Islet of Langerhans (tissue), 1 donor: ENCODE measurements at regions not wholly inside any gene's neighbourhood (a gene's known extent, or its start where the extent isn't known, plus 50 kb on each side); places are given as distances from the start of the nearest gene placed in this dataset.
"Not testable (repeated sequence)": the region's sequence is repeated elsewhere in the genome, so short reads cannot be mapped to it uniquely, and the experiment has no call there.

Source experiments
- FAIRE-seq: peaks from one replicate; lab custom pipeline; 2011; peaks lifted over from hg19 to GRCh38; lab: Jason Lieb, UNC

DNA sequence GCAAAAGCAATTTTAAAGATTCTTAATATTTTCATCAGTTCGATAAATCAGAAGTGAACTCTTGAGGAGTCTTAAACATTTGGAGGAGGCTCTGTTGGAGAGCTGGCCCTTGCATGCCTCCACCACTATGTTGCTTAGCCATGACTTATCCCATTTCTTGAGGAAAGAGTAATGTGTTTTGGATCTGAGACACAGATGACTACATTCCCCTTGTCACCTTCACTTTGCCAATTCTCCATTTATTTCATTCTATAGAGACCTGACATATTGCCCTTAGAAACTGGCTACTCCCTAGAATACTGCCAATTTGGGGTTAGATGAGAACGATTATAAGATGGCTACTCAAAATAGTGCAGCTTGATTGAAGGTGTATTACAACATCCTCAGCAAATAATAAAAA, 157.4 kb upstream of the TMEM260 start:
- no peak for FAIRE-seq

DNA sequence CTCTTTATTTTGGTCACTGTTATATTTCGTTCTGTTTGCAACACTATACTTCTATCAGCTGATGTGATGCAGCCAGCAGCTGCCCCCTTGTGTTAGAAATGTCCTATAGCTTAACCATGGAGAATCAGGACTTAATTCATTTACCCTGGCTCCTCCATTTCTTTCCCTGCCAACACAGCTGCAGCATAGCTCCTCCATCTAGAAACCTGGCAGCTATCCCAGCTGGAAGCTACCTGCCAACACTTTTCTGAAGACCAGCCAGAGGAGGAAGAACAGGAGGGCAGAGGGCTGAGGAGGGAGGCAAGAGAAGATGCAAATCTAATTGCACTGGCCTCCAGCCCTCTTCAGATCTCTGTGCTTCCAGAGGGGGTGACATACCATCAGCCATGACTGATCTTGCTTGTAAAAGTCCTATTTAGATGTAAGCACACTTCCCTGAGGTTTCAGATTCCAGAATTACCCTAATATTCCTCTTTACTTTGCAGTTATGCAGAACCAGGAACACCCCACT, 156.8 kb upstream of the TMEM260 start:
- FAIRE-seq = peak; percentile 94

DNA sequence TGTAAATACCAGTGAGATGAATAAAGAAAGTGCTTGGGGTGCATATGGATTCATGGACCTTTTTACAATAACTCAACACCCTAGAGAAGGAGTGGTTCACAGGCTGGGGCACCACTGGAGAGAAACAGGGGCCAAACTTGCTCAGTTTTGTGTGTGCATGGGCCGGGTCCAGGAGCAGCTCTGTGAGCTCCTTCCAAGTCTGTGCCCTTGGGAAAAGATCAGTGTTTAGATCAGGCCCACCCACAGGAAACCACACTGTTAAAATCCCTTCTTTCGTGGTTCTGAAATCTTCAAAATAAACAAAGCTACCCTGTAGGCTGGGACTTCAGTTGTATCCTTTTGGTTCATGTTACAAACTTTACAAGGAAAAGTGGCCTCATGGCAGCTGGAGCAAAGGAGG, 156.1 kb upstream of the TMEM260 start:
- no peak for FAIRE-seq

DNA sequence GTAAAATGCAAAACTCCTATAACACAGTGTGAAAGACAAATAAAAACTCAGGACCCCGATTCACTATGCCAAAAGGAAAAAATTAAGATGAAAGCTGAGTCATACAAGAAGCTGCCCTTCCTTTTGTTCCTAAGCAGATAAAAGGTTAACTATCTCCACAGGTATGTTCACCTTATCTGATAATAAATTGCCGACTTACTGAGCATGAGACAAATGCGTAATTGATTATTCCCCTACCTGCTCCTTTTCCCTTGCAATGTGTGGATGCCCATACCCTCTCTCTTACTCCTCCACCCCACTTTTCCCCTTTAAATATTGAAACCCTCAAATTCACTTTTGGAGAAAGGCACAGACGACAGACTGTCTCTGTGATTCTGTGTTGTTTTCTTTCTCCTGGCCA, 148.6 kb upstream of the TMEM260 start:
- FAIRE-seq = no peak

DNA sequence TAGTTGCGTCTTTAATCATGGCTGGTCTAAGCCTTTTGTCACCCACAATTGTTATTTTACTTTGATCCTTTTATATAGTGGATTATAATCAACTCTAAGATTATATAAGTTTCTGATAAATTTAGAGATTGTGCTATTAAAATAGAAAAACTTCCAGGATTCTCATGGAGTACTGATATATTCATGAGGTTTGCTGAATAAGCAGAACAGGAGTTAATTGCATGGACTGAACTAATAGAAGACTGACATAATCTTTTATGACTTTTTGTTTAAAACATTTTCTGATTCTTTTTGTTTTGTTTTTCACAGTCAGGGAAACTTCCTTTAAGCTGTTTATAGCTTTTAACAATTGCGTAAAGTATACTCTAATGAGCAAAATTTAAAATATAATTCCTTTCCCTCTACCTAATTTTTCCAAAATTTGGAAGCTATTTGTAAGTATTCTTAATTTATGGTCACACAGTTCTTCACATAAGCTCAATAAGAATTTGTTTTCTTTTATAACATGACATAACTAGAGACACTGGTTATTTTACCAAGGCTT, 129.9 kb upstream of the TMEM260 start:
- no peak for FAIRE-seq

DNA sequence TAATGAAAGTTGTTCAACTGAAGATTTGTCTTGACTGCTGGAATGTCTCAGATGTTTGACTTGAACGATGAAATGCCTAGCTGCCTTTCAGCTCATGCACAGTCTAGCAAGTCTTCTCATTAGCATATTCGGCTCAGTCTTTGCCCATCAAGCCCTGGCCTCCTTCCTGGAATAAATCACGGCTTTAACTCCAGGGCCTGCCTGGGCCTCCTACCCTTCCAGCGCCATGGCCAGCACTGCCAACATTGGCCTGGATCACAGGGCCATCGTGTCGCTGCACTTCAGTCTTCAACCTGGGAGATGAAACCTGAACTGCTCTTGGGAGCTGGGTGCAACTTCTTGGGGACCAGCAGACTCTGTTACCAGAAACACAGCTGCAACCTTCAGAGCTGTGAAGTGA, 126.7 kb upstream of the TMEM260 start:
- no peak for FAIRE-seq

DNA sequence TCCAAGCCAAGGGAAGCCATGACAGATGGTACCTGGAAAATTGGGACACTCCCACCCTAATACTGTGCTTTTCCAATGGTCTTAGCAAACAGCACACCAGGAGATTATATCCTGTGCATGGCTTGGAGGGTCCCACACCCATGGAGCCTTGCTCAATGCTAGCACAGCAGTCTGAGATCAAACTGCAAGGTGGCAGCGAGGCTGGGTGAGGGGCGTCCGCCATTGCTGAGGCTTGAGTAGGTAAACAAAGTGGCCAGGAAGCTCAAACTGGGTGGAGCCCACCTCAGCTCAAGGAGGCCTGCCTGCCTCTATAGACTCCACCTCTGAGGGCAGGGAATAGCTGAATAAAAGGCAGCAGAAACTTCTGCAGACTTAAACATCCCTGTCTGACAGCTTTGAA, 124.9 kb upstream of the TMEM260 start:
- FAIRE-seq = not testable (repeated sequence)

DNA sequence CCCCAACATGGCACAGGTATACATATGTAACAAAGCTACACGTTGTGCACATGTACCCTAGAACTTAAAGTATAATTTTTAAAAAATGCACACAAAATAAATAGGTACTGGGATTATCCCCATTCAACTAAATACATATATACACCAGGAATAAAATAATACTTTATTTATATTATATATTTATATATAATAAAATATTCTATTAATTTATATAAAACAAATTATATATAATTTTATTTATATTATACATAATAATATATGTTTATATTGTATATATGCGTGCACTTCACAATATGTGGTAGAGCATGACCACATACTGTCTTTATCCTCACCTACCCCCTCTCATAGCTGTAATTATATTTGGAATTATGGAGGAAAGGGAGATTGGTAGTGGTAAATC, 119.1 kb upstream of the TMEM260 start:
- FAIRE-seq = no peak

DNA sequence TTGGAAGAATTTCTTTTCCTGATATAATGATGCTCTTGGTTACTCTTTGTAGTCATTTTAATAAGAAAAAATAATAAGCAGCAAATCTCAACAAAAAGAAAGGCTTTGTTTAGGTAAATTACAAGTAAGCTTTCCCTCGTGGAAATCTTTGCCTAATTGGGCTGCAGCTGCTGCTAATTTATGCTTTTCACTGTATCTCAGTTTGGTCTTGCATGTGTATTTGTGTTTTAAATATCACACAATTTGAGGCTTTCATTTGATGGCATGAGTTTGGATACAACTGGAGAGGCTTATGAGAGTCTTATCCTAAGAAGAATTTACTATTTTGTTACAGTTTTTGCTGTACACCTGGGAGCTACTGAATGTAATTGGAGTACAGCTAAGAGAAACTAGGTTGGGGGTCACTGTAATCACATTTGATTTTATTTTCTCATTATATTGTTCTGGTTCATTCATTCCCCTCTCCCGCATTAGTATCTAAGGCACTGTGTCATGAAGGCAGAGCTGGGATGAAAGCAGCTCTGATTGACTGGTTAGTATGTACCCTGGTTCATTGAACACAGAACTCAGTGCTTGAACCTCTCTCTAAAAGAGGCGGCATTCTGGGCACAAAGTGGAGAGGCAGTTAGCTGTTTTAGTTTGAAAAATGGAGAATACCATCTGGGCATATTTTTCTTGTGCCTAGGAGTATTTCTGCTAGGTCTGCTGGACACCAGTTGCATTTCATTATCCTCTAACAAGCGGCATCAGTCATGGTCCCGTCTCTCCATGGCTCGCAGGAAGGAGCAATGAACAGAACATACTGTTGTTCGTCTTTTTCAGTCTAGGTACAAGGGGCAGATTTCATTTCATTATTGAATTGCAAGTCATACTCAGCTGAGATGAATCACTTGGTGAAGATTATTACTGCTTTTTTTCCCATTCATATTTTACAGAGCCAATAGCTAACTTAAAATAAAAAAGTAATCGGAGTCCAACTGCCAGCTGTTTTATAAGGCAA, 118.0 kb upstream of the TMEM260 start:
- FAIRE-seq = no peak

DNA sequence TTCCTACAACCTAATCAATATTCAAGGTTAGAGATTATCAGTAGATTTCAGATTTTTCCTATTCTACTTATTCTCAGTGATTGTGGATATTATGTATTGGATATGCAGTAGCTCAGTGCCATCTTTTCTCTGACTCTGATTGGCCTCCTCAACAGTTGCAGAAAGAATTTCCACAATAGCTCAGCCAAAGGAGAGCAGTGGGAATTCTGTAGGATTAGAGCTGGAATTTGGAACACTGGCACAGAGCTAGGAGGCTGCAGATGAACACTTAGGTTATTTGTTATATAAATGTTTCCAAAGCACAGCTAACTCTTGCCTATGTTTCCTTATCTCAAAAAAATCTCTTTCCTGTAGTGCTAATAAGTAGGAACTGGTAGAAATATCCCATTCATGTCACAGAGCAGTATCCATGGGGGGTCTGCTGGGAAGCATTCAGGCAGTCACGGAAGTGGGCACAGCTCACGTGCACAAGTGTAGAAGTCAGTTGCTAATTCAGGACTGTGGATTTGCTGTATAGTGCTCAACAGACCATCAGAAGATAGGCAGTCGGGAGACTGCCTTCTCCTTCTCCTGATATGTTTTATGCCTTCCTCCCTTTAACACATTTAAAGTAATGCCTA, 116.2 kb upstream of the TMEM260 start:
- FAIRE-seq = no peak

DNA sequence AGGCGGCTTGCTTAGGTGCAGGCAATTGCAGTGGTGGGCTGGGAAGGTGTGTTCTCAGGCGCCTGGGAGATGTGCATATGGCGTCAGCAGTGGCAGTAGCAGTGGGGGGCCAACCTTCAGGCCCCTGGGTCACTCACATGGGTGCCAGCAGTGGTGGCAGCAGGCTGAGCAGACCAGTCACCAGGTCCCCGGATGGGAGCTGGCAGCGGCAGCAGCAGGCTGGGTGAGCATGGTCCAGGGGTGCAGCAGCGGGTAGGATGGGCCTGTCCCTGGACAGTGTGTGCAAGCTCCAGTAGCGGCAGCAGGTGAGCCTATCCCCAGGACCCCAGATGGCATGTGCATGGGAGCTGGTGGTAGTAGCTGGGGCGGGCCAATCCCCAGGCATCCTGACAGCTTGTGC, 108.5 kb upstream of the TMEM260 start:
- no peak for FAIRE-seq

DNA sequence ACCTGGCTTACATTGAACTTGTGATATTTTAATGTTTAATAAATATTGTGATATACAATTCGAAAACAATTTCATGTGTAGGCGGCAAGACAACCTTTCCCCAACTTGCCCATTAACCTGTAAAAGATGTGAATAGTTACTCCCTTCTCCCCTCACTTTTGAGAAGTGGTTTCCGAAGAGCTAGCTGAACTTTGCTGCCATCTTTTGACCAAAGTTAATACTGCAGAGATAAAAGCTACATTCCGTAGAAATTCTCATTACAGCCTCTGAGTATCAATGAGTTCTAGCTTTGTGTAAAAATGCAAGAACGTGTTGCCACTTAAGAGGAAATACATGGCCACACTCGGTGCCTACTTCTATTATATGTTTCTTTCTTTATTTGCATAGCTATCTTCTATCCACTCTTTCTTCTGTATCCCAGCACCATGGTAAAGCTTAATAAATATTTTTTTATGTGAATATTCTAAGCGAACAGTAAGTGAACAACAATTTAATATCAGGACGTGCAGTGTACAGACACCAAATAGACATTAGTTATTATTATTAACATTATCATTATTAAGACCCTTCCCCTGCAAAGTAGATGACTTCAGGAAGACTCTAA, 105.1 kb upstream of the TMEM260 start:
- peak; percentile 99 for FAIRE-seq

DNA sequence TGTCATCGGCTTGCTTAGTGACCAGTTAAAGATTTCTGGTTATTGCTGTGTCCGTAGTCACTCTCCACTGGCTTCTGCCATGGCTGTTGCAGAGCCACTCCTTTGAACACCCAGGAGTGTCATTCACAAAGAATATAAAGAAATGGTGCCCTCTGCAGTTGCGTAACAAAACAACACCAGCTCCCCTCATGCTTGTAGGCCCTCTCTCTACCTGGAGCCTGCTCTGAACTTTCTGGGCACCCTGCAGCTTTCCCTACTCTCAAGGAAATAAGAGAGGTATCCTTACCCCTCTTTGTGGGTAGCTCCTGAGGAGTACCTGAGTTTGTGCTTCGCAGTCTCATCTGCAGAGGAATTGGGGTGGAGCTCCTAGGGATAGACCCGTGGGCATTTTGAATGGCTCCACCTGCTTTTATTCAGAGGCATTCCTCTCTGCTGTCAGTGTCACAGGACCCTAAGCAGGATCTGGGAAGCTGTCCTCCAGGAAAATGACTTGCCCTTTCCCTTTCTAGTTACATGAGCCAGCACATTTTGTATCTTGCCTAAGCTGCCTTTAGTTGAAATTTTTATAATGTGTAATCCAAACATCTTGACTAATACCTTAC, 97.2 kb upstream of the TMEM260 start:
- FAIRE-seq = no peak

DNA sequence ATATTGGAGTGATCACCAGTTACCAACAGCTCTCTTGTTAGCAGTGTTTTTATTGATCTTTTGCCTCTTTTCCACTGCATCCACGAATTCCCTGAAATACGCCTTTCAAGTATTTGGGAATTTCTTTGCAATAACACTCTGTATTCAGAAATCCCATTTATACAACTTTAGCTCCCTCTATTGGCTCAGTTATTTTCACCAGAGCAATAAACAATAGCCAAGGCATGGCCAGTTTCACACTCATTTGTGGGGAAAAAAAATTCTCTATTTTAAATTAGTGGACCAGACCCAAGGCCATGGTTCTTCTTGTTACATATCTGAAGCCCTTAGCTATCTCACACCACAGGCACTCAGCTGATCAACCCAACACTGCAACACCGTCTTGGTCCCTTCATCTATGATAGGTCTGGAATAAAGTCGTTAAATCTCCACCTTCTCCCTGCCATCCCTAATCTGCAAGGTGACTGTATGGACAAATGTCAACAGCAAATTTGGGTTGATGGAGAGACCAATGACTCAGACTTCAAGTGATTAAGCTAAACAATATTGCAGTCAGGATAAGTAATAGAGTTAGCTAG, 92.4 kb upstream of the TMEM260 start:
- no peak for FAIRE-seq

DNA sequence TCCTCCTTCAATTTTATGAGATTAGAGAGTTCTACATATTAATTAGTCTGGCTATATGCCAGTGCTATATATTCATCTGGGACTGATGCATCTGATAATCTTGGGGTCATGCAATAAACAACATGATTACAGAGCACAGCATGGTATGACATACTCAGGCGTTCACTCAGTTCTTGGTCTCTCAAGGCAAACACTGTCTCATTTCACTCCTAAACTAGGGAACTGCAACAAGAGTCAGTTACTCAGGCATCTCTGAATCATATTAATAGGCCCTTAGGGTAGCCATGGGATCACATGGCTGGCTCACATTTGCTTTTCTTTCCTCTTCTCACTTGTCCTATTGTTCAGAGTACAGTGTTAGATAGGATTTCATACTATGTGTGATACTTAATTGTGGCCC, 91.8 kb upstream of the TMEM260 start:
- no peak for FAIRE-seq

DNA sequence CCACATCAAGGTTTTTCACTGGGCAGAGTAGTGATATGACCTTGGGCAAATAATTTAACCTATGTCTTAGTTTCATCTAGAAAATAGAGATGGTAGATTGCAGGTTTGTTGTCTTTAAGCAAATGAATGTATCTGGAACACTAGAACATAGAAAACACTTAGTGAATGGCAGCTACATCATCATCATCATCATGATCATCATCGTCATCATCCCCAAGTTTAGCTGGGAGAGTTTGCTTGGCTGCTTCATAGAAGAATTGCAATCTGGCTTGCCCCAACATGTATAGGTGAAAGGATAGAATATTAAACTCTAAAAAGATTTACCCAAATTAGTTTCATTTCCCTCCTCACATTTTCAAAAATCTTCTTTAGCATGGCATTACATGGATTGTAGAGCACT, 91.3 kb upstream of the TMEM260 start:
- no peak for FAIRE-seq

DNA sequence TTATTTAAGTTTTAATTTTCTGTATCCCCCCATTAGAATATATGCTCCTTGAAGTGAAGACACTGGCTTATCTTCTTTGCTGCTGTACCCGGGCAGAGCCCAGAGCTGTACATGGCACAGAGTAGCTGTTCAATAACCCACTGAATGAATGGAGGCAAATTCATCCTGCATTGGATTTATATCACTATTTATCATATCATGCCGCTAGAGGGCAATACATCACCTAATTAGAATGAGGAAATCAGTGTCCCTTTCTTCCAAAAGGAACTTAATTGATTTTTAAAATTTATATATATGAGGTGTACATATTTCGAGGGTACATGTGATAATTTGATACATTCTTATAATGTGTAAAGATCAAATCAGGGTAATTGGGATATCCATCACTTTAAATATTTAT, 89.2 kb upstream of the TMEM260 start:
- FAIRE-seq = peak; percentile 77

DNA sequence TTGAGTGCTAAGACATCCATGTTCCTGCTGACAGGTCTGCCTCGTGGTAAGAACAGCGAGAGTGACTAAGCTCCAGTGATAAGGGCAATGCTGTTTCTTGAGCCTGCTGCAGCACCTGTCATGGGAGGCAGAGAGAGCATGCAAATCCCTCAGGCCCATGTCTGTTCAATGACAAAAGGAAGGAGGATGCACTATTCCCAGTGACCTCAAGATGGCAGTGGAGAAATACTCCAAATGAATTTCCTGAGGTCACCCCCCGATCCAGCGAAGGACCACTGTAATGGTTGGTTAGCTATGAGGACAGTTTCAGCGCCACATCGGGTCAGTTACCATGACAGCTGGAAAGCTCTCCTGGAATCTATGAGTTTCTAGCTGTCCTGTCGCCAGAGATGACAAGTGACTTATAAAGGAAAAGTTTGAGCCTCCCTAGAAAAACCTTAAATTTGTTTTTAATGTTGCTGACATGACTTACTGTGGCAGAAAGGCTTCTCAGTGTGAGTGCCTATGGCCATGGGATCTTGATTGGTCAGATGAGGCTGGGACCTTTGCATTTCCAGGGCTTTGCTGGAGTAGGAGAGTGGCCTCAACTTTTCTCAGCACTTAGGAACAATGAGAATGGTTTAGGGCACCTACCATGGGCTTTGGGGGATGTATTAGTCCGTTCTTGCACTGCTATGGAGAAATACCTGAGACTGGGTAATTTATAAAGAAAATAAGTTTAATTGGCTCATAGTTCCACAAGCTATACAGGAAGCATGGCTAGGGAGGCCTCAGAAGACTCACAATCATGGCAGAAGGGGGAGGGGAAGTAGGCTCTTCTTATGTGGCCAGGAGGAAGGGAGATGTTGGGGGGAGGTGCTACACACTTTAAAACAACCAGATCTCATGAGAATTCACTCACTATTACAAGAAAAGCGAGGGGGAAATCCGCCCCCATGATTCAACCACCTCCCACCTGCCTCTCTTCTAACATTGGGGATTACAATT, 88.0 kb upstream of the TMEM260 start:
- FAIRE-seq = no peak

DNA sequence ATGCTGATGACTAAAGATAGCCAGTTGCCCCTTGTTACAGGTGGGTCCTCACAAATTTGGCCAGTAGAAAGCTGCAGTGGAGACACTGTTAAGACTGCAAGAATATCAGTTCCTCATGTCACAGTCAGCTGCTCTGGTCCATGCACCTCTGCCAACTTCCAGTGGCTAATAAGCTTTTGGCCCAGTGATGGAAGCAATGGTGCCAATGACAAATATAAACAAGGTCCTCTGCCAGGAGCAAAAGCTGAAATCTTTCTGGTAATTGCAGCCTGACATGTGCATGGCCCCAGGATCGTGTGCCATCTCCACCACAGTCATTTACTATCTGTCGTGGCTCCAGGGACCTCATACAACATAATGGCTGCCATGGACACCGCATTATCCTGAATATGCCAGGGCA, 85.4 kb upstream of the TMEM260 start:
- FAIRE-seq = no peak

DNA sequence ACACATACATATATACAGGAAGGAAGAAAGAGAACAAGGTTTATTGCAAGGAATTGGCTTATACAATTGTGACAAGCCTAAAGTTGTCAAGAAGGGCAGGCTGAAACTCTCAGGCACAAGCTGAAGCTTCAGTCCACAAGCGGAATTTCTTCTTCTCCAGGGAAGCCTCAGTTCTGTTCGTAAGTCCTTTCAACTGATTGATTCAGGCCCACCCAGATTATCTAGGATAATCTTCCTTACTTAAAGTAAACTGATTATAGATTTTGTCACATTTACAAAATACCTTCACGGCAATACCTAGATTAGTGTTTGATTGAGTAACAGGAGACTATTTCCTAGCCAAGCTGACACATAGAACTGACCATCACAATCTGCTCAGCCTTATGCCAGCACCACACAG, 81.5 kb upstream of the TMEM260 start:
- no peak for FAIRE-seq
